ENCODE measurements at regions not wholly inside any gene's neighbourhood (a gene's known extent, or its start where the extent isn't known, plus 50 kb on each side); places are given as distances from the start of the nearest gene placed in this dataset.

GRCh38 chr4:79682801-79683530, 274.9 kb upstream of the GK2 start:
- Histone ChIP-seq H3K9me3 (no peaks in the 10 kb centered on the region), H3K27ac (peak overlapping the region in 2 of 4 donors; percentile 9 to 28), H3K27me3 (no peaks in the 10 kb centered on the region), H3K4me3 (no peak overlapping the region), H3K36me3 (no peaks in the 10 kb centered on the region), H3K4me1 (peaks cover 0 to 10% (median 4%) of the 10 kb centered on the region in 4 donors)
- 67 to 74% methylated on average over 6 of the region's 6 CpGs for WGBS, 2 donors
- intact Hi-C loops (cut with DNase I) = no loop called here
- no peak for DNase-seq
- no peak for TF ChIP-seq POLR2AphosphoS5 (IDR thresholded peaks at IDR 0.05)
- TF ChIP-seq EP300 (IDR thresholded peaks at IDR 0.05) = no peak
- no peak for TF ChIP-seq CTCF (IDR thresholded peaks at IDR 0.05)
- no peak for TF ChIP-seq POLR2A (IDR thresholded peaks at IDR 0.05)

GRCh38 chr4:79682161-79682560, 274.1 kb upstream of the GK2 start:
- H3K9me3 ChIP-seq = no peaks in the 10 kb centered on the region
- 79 to 80% methylated on average over 4 of the region's 4 CpGs for WGBS, 2 donors
- peaks cover 0 to 10% (median 4%) of the 10 kb centered on the region in 4 donors for H3K4me1 ChIP-seq
- H3K27ac ChIP-seq = no peak overlapping the region
- H3K27me3 ChIP-seq = no peaks in the 10 kb centered on the region
- no peak for TF ChIP-seq POLR2AphosphoS5 (IDR thresholded peaks at IDR 0.05)
- TF ChIP-seq POLR2A (IDR thresholded peaks at IDR 0.05) = no peak
- no peak for TF ChIP-seq EP300 (IDR thresholded peaks at IDR 0.05)
- no peak for TF ChIP-seq CTCF (IDR thresholded peaks at IDR 0.05)
- H3K4me3 ChIP-seq = no peak overlapping the region
- no peak for DNase-seq
- H3K36me3 ChIP-seq = no peaks in the 10 kb centered on the region
- intact Hi-C loops (cut with DNase I) = no loop called here

GRCh38 chr4:79679859-79680258, 271.8 kb upstream of the GK2 start:
- Histone ChIP-seq H3K4me3 (no peak overlapping the region), H3K27me3 (no peaks in the 10 kb centered on the region), H3K4me1 (peaks cover 0 to 18% (median 4%) of the 10 kb centered on the region in 4 donors), H3K9me3 (no peaks in the 10 kb centered on the region), H3K36me3 (no peaks in the 10 kb centered on the region), H3K27ac (no peak overlapping the region)
- WGBS, 2 donors = 95% methylated on average over 1 of the region's 1 CpG
- TF ChIP-seq POLR2AphosphoS5 (IDR thresholded peaks at IDR 0.05) = no peak
- no peak for TF ChIP-seq CTCF (IDR thresholded peaks at IDR 0.05)
- no peak for DNase-seq
- intact Hi-C loops (cut with DNase I) = no loop called here

- H3K27ac ChIP-seq = no peak overlapping the region
- no peaks in the 10 kb centered on the region for H3K27me3 ChIP-seq
- H3K4me1 ChIP-seq = peaks cover 0 to 18% (median 4%) of the 10 kb centered on the region in 4 donors
- no peaks in the 10 kb centered on the region for H3K36me3 ChIP-seq
- TF ChIP-seq POLR2AphosphoS5 (IDR thresholded peaks at IDR 0.05) = no peak
- no peak for TF ChIP-seq POLR2A (IDR thresholded peaks at IDR 0.05)
- TF ChIP-seq CTCF (IDR thresholded peaks at IDR 0.05) = no peak
- no peak for TF ChIP-seq EP300 (IDR thresholded peaks at IDR 0.05)
- DNase-seq = no peak
- H3K9me3 ChIP-seq = no peaks in the 10 kb centered on the region
- H3K4me3 ChIP-seq = no peak overlapping the region
- intact Hi-C loops (cut with DNase I) = no loop called here
- 41 to 52% methylated on average over 4 of the region's 4 CpGs for WGBS, 2 donors
Measured at GRCh38 chr4:79678472-79679202, 270.6 kb upstream of the GK2 start.

All from sigmoid colon (tissue), 6 donors.